ENCODE measurements at regions not wholly inside any gene's neighbourhood (a gene's known extent, or its start where the extent isn't known, plus 50 kb on each side); places are given as distances from the start of the nearest gene placed in this dataset.

DNA sequence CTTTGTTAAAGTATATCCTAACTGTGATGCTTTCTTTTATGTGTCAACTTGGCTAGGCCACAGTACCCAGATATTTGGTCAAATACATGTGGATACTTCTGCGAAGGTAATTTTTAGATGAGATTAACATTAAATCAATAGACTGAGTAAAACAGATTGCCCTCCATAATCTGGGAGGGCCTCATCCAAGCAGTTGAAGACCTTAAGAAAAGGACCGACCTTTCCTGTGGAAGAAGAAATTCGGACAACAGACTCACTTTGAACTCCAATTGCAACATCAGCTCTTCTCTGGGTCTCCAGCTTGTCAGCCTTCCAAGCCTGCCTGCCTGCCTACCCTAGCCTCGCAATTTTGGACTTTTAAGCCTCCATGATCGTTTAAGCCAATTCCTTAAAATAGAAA is 57.9 kb upstream of the DOCK9 start:
- no peak for TF ChIP-seq CTCF (IDR thresholded peaks at IDR 0.05)

DNA sequence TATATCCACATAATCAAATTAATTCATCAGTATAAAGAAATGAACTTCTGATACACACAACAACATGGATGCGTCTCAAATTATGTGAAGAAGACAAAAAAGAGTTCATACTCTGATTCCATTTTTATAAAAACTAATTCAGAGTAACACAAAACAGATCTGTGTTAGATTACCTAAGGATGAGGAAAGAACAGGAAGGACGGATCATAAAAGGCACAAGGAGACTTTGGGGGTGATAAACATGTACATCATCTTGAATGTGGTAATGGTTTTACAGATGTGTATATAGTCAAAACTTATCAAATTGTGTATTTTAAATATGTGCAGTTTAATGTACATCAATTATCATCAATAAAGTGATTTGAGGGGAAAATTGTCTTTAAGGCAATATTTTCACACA is 59.9 kb upstream of the DOCK9 start:
- no peak for TF ChIP-seq CTCF (IDR thresholded peaks at IDR 0.05)

GRCh38 chr13:99039718-99040280 is 61.9 kb upstream of the DOCK9 start:
- no peak for TF ChIP-seq CTCF (IDR thresholded peaks at IDR 0.05)

GRCh38 chr13:99040536-99041131 is 62.8 kb upstream of the DOCK9 start:
- TF ChIP-seq CTCF (IDR thresholded peaks at IDR 0.05): no peak

- no peak for TF ChIP-seq CTCF (IDR thresholded peaks at IDR 0.05)
These were observed 63.5 kb upstream of the DOCK9 start for GRCh38 chr13:99041337-99041736.

DNA sequence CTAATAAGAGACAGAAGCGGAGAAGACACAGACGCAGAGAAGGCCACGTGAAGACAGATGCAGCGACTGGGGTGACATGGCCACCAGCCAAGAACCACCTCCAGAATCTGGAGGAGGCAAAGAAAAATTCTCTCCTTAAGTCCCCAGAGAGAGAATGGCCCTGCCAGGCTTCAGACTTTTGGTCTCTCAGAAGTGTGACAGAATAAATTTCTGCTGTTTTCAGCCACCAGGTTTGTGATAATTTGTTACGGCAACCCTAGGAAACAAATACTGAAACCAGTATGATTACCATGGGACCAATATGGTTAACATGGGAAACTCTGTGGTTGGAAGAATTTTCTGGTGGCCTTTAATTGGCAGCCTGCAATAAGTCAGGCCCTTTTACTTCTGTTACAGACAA is 63.9 kb upstream of the DOCK9 start:
- TF ChIP-seq CTCF (IDR thresholded peaks at IDR 0.05): no peak

DNA sequence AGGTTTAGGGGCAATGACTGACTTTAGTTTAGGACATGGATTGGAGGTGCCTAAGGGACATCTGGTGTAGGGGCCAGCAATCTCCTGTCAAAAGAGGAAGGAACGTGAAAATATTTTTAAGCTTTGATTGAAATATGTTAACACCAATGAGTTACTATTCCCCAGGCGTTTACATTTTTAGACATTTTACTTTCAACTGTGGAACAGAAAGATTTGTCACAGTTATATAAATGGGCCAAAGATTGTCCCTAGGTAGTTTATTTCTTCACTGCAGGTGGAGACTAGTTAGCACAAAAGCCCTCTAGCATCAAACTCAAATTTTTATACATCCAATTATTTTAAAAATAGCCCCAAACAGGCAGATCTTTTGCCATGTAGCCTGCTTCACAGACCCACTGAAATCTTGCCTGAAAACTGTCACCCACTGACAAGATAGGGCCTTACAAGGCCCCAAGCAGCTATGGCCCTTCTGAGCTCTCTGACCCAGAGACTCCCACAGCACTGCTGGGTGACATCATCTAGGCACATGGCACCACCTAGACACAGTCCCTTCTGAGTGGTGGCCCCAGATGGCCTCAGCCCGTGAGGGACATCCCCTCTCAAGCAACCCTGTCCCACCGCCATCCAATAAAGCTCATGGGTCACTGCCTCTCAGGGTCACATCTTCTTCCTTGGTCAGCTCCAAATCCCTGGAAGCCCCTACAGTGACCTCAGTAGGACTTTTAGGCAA is 64.8 kb upstream of the DOCK9 start:
- no peak for TF ChIP-seq CTCF (IDR thresholded peaks at IDR 0.05)

All from LNCAP (cell line).